ENCODE measurements at regions not wholly inside any gene's neighbourhood (a gene's known extent, or its start where the extent isn't known, plus 50 kb on each side); places are given as distances from the start of the nearest gene placed in this dataset.

DNA sequence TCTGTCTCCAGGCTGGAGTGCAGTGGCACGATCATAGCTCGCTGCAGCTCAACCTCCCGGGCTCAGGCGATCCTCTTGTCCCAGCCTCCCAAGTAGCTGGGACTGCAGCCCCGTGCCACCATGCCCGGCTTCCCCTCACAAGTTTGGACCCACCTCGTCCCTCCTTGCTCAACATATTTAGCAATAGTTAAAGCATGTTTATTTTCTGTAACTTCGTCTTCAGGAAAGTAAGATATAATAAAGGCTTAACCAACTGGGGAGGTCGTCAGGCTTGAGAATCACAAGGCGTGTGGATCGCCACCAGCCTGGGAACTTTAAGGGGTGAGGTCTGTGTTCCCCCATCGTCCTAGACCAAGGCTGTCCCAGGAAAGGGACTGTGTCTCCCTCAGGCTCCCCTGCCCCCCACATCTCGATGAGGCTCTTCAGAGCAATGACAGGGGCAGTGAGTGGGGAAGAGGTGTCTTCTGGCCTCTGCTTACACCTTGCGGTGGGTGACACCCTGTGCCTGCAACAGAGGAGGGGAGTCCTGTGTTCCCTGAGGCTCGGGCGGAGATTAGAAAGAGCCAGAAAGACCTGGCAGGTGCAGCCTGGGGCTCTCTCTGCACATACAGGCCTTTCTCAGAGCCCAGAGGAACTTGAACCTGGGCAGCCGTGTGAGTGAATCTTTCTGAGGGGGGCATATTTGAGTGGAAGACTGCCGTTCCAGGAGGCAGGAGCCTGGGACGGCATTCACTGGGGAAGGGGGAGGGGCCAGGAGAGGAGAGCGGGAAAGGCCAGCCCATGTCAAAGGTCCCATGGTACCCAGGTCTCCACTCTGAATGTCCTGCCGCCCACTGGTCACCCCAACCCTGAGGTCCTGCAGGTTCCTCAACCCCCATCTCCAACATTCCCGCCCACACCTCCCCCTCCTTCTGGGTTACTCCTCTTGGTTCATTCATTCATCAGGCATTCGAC, 152.3 kb downstream of the SMAD6 start:
- TF ChIP-seq, protein P1, sequence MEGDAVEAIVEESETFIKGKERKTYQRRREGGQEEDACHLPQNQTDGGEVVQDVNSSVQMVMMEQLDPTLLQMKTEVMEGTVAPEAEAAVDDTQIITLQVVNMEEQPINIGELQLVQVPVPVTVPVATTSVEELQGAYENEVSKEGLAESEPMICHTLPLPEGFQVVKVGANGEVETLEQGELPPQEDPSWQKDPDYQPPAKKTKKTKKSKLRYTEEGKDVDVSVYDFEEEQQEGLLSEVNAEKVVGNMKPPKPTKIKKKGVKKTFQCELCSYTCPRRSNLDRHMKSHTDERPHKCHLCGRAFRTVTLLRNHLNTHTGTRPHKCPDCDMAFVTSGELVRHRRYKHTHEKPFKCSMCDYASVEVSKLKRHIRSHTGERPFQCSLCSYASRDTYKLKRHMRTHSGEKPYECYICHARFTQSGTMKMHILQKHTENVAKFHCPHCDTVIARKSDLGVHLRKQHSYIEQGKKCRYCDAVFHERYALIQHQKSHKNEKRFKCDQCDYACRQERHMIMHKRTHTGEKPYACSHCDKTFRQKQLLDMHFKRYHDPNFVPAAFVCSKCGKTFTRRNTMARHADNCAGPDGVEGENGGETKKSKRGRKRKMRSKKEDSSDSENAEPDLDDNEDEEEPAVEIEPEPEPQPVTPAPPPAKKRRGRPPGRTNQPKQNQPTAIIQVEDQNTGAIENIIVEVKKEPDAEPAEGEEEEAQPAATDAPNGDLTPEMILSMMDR (IDR thresholded peaks at IDR 0.05), result no peak
- no peak for TF ChIP-seq POLR2A (IDR thresholded peaks at IDR 0.05)

Data from body of pancreas (tissue), 4 donors.